Myocyte (in vitro differentiated cells): ENCODE measurements at regions not wholly inside any gene's neighbourhood (a gene's known extent, or its start where the extent isn't known, plus 50 kb on each side); places are given as distances from the start of the nearest gene placed in this dataset.
"Not testable (repeated sequence)": the region's sequence is repeated elsewhere in the genome, so short reads cannot be mapped to it uniquely, and the experiment has no call there.

Experiments used
- DNase-seq: peaks from one replicate; pipeline ENCODE4 v3.0.0-alpha.2; 2012; ENCODE audit warnings: low read depth

DNA sequence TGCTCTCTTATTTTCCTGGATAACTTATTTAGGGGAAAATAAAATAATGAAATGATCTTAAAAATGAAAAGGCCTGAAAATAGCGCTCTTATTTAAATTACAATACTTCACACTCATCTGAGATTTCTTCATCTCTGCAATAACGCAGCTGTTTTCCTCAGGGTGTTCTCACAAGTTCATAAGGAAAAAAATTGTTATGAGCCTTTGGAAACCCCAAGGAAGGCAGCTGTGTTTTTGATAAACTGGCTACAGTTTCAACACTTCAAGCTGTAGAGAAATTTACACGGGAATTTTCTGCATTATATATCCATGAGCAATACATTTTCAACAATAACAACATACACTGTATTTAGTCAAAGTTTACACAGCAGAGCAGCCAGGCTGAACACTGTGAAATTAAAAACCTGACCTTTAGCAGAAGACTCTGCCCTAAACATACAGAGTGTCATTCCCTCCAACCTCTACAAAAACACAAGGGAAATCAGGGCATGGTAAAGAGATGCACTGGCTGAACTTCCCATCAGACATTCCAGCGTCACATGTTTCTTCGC lies 959.6 kb downstream of the SLC4A3 start:
- DNase-seq: peak; percentile 21

DNA sequence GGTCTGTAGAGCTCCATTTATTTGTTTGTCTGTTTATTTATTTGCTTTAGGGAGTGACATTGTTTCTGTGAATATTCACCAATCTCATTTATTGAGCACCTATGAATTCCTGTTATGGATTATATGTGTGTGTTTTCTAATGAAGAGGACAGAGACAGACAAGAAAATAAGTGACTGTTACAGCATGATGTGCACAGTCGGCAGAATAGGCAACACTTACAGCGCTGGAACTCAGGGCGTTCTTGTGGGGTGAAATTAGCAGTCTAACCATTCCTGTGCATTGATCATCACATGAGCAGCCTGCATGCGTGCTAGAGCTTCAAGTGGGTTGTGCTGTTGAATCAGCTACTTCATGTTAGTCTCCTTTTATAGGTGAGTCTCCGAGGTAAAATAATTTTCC lies 960.7 kb downstream of the SLC4A3 start:
- DNase-seq: no peak

DNA sequence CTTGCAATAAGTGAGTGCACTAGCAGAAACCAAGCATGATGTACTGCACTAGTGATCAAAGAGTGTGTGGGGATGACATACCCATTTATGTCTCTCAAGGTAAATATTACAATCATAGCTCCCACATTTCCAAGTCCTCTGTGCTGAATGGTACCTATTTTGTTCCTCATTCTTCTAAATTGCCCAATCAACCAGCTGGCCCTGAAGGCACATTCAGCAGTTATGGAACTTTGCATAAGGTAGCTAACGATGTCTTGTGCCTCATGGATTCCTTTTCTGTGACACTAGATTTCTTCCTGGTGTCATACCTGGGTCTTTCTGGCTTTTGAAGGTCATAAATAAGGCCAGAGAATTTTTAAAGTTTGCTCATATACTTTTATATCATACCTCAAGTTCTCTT lies 963.0 kb downstream of the SLC4A3 start:
- no peak for DNase-seq

DNA sequence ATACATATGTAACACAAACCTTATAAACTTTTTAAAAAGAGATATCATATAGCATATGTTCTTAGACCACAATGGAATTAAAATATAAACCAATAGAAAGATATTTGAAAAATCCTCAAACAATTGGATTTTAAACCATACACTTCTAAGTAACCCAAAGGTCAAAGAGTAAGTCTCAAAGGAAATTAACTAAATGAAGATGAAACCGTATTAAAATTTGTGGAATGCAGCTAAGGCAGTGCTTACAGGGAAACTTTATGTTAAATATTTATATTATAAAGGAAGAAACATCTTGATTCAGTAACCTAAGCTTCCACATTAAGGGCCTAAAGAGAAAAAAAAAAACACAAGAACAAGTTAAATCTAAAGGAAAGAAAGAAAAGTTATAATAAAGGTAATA lies 966.1 kb downstream of the SLC4A3 start:
- no peak for DNase-seq

DNA sequence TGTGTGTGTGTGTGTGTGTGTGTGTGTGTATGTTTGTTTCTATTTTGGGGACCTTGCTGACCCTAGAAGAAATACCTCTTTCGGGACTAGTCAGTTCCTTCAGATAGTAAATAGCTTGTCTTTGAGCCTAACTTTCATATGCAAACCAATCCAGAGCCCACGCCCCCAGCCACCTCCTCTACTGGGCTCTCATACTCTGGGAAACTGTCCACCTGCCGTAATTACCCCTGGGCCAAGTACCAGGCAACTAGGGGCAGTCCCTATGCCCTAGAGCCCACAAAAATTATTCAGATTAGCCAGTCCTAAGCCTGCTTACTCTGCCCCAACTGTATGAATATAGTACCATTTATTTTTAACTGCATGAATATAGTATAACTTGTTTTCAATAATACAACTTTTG lies 970.4 kb downstream of the EPHA4 start:
- no peak for DNase-seq

DNA sequence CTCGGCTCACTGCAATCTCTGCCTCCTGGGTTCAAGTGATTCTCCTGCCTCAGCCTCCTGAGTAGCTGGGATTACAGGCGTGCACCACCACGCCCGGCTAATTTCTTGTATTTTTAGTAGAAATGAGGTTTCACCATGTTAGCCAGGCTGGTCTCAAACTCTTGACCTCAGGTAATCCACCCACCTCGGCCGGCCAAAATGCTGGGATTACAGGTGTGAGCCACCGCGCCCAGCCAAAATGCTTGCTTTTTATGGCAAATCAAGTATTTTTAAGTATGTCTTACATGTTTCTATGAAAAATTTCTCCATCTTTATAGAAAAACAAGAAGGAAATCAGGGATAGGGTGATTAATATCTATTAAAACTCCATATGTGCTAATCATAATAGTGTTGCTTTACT lies 959.1 kb downstream of the EPHA4 start:
- not testable (repeated sequence) for DNase-seq

DNA sequence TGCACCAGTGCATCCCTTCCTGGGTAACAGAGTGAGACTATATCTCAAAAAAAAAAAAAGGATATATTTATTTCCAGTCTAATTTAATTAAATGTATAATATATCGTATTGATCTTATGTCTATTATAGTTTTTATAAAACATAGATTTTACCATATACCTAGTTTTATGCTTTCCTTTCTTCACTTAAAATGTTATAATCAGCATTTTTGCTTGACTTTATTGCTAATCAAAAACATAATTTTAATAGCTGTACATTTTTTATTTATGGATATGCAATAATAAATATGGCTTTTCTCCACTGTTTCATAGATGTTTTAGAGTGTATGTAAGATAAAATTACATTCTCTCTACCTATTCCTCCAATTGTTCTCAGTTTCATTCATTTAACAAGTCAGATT lies 958.0 kb downstream of the EPHA4 start:
- no peak for DNase-seq

DNA sequence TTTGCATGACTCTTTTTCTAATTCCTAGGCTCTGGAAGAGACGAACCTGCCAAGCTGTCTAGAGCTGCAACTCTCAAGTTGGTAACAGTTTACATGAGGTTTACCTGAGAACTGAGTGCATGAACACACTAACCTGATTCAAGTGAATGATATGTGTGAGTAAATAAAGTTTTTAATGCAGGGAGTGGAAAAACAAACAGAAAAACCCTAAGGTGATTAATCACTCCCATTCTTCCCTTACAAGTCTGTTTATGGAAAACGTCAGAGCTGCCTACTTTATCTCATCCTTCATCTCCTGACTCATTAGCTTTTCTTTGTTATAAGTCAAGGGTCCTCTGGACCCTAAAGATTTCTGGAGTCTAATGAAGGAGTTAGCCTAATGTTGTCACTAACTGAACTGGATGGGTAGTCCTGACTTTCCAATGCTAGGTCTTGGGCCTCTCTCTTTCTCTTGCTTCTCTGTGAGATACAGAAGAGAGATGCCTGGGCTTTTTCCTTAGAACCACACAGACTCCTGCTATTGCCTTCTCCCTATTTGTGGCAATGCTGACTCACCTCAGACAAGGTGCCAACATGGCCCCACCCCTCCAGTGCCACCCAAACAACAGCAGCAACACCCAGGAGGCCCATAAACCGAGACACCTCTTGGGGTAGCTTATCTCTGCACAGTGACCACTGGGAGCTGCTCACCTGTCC lies 952.4 kb downstream of the EPHA4 start:
- DNase-seq: no peak

DNA sequence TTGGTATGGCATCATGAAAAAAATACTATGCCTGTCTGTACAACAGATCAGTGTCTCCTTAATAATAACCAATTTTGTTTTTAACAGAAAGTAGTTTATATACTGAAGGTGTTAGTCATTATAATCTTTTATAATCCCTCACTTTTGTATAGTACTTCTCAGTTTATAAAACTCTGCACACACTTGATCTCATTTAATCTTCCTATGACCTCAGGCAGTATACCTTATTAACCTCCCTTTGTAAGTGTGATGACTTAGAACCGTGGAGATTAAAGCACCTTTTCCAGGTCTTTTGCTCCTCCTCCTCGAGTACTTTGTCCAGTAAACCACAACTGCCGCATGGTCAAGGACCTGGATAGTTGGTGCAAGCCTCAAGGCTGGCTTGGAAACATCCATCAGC lies 945.5 kb downstream of the EPHA4 start:
- no peak for DNase-seq

DNA sequence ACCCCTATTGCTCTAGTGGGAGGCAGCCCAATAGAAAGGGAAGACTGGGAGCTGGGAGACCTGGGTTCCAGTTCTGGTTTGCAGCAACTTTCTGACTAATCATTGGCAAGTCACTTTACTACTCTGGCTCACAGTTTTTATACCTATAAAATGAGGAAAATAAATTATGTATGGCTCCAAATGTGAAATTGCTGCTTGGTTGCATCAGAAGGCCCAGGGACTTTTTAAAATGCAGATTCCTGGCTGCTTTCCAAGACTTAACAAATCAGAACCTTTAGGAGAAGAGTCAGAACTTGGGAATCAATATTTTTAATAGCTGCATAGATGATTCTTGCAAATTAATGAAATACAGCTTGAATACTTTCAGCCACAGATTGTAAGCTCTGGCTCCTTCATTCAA lies 943.9 kb downstream of the EPHA4 start:
- no peak for DNase-seq

DNA sequence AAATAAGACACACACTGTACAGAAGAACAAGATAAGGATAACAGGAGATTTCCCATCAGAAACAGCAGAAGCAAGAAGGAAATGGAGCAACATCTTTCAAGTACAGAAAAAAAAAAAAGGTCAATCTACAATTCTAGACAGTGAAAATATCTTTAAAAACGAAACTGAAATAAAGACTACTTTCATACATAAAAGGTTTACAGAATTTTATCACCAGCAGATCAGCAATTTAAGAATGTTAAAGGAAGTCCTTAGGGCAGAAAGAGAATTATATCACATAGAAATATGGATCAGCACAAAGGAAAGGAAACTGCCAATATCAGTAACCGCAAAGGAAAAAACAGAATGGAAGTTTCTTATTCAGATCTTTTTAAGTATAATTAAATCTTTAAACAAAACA lies 931.0 kb downstream of the EPHA4 start:
- no peak for DNase-seq

DNA sequence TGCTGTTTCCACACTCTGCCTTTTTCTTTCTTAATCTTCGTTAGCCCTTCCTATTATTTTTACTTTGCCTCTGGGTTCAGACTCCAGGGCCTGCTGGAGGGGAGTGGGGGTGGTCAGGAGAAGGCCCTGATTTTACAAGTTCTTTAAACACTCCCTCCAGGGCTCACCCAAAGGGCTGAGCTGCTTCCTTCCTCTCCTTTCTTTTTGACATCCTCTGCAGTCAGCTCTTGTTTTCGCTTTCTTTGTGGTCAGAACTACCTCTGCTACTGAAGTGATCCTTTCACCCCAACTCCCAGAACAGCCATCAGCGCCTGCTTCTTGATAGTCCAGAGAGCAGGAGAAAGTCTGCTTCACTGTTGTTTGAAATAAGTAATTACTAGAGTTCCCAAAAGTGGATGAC lies 925.7 kb downstream of the EPHA4 start:
- no peak for DNase-seq

DNA sequence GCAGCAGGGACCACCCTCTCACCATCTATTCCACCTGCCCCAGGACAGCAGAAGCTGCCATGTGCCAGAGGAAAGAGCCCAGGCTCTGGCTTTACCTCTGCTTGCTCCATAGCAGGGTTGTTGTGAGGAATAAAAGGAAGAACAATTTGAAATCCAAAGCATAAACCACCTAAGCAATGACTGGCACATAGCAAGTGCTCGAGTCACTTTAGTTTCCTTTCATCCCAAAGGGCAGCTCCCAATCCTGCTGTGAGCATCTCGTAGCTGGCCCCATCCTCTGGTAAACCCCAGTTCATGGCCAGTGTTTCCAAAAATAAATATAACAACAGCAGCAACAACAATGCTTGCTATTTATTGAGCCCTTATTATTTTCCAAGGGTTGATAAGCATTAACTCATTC lies 923.5 kb downstream of the EPHA4 start:
- no peak for DNase-seq

DNA sequence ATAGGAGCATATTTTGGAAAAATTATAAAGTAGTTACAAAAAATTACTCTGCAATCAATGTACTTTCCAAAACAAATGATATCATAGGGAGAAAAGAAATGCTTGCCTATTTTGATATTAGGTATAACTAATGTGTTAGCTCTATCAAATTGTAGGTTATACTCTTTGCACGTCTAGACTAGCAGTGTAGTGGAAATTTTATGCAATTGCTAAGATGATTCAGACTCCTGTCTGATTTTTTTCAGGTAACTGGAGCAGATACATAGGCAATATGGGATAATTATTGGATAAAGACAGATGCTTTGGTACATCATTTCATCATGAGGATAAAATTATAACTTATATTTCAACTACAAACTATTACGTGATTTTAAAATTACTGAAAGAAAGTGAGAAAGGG lies 918.3 kb downstream of the EPHA4 start:
- DNase-seq: no peak

DNA sequence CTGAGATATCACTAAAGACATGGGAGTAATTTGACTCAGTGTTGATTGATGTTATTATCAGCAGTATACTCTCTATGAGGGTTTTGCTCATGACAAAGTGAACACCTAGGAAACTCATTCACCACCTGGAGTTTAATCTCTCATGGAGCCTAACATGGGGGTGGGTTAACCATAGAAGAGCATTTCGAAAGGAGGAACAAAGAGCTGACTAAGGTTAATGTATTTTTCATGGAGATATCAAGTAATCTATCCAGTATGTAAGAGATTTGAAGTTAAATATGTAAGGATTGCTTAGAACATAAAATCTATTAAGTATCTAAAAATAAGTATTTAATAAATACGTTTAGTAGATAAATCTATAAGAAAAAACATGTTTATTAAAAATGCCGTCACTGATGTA lies 917.8 kb downstream of the EPHA4 start:
- DNase-seq: no peak

DNA sequence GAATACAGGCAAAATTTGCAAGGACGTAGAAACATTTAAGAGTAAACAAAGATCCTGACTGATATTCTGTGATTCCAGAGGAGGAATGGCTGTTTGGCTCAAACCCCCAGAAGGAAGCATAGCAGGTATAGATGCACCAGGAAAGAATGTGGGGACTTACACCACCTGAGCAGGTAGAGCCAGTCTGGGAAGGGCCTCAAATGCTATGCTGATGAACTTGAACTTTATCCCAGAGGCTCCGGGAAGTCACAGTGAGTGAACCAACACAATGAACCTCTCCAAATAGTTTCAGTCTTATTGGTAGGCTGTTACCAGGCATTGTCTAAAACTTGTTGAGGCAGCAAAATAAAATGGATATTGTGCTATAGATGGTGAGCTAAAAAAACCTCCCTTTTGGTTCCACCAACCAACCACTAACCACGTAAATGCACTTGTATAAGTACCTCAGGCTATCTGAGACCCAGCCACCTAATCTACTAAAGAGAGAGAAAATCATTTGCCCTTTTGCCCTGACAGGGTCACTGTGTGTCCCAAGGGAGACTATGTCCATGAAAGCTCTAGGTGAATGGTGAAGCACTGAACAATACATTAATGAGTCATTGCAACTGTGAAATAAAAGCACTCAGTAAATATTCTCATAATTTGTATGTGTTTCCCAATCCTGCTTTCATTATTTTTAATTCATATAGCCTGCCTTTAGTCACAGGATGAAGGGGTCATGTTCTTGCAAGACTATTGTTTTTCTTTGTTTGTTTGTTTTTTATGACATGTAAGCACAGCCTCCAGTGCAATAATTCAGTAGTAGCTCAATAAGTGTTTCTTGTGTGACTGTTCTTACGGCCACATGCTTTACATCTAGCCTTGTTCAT lies 911.6 kb downstream of the EPHA4 start:
- DNase-seq: no peak

DNA sequence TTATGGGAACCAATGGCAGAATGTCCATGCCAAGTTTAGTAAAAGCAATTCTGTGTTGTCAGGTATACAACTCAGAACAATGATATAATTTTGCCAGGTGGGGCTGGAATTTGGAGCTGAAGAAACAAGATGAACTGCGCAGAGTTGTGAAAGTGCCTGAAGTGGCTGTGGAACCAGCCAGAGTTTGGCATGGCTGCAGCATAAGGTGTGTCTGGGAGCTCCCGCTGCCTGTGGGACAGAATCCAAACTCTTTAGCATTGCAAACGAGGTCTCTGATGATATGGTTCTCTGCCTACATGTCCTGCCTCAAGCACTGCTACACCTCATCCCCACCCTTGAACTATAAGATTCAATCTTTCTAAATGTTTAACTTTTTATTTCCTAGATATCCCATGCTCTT lies 909.7 kb downstream of the EPHA4 start:
- no peak for DNase-seq

DNA sequence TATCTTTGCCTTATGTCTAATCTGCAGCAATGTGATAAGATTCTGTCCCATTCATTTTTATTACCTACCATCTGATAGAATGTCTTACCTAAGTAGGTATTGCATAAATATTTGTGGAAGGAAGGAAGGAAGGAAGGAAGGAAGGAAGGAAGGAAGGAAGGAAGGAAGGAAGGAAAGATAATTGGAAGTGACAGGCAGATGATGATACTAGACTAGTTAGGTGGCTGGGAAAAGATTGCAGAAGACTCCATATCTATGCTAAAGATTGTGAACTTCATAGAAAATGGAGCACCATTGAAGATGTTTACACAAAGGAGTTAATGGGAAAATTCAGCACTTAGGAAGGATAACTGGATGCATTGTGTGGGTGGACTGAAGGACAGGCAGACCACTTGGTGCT lies 909.0 kb downstream of the EPHA4 start:
- DNase-seq: no peak

DNA sequence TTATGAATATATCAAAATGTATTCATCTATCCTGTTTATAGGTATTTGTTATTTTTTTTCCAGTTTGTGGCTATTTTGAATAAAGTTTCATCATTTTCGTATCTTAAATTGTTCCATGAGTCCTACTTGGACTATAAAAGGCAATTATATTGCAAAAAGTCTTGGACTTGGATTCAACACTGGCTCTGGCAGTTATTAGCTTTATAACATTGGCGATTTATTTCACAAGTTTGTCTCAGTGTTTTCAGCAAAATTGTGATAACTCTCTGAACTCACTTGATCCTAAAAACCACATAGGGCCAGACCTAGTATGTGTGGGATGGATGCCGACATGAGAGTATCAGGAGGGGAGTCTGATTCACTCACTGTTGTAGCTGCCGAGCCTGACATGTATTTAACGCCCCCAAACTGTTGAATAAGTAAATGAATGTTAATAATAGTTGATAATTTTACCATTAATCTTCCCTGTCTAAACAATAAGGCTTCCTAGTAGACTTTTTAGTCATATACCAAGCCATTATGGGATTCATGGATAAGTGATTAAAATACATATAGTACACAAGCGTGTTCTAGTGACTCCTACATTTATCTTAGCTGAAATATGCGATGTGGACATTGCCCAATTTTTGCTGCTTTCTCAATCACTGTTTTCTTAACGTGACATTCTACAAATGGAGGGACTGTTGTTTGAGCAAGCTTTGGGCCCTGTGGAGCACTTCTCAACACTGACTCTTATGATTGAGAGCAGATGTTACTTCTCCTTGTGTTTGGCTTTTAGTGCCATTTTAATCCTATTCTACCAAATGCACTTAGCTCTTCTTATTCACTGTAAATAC lies 907.6 kb downstream of the EPHA4 start:
- no peak for DNase-seq

DNA sequence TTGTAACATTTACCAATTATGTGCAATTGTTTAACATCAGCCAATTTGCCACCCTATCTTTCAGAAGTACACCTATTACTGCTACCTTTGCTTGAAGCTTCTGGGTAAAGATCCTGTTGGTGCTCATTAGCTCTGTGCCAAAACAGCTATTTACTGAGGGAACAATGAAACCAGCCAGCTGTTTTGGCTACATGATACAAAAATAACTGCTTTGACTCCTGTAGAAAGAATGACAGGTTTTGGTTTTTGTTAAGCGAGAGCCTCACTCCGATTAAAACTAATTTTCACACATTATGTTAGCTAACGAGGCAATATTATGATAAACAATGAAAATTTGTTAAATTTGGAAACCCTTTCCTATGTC lies 907.0 kb downstream of the EPHA4 start:
- no peak for DNase-seq

DNA sequence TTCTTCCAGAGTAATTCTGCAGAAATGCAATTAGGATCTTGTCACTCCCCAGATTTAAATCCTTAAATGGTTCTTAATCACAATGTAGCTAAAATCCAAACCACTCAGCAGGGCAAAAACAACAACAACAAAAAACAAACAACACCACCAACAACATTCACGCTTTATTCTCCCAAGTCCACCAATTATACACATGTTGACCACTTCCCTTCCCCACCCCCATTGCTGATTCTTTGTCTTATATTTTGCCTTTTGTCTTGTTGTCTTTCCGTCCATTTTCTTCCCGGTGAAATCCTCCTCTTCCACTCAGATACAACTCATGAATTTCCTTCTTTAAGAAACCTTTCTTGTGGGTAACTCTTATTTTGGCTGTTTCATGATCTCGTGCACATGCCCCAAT lies 902.8 kb downstream of the EPHA4 start:
- no peak for DNase-seq

DNA sequence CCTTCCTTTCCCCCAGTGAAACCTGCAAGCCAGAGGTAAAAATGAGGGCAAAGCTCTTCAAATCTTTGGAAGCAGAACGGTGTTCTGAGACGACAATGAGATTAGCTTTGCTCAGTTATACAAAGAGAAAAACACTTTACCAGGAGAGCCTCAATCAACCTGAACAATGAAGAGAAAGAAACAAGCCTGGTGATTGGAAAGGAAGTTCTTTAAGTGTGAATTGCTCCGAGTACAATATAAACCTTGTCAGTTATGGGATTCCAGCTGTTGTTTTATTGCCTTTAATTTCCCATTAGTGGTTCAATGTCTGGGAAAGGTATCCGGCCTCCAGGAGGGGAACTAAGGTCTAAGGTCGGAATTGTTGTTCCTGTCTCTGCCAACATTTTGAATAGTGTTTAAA lies 901.6 kb downstream of the EPHA4 start:
- no peak for DNase-seq
